Astrocyte (in vitro differentiated cells and primary cell): ENCODE measurements at regions not wholly inside any gene's neighbourhood (a gene's known extent, or its start where the extent isn't known, plus 50 kb on each side); places are given as distances from the start of the nearest gene placed in this dataset.

Experiments used
- EZH2 ChIP-seq: IDR thresholded peaks from 2 replicates; pipeline ENCODE4 v1.6.1; 2012; ENCODE audit warnings: mild to moderate bottlenecking, low read length, inconsistent platforms; ENCODE audit not compliant: insufficient read depth
- TF ChIP-seq, protein P1 (sequence below): IDR thresholded peaks from 2 replicates; pipeline ENCODE4 v1.5.1; 2011; ENCODE audit warnings: low read depth, mild to moderate bottlenecking, inconsistent platforms, low read length, moderate library complexity; ENCODE audit not compliant: insufficient read depth

DNA sequence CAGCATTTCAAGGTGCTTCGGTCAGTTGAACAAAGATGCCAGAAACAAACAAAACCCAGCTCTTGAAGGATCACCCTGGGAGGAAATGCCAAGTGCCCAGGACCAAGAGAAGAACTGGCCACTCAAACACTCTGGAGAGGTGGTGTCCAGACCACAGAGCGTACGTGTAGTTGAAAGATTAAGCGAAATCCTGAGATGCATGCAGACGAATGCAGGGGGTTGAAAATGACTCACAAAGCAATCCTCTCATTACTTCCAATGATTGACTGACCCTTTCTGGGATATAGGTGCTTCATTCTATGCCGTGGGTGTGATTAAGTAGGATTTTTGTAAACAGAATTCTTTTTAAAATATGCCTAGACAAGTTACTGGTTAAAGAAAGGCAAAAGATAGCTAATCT is 71.5 kb upstream of the ATXN1 start:
- TF ChIP-seq EZH2, result no peak
- TF ChIP-seq, protein P1, sequence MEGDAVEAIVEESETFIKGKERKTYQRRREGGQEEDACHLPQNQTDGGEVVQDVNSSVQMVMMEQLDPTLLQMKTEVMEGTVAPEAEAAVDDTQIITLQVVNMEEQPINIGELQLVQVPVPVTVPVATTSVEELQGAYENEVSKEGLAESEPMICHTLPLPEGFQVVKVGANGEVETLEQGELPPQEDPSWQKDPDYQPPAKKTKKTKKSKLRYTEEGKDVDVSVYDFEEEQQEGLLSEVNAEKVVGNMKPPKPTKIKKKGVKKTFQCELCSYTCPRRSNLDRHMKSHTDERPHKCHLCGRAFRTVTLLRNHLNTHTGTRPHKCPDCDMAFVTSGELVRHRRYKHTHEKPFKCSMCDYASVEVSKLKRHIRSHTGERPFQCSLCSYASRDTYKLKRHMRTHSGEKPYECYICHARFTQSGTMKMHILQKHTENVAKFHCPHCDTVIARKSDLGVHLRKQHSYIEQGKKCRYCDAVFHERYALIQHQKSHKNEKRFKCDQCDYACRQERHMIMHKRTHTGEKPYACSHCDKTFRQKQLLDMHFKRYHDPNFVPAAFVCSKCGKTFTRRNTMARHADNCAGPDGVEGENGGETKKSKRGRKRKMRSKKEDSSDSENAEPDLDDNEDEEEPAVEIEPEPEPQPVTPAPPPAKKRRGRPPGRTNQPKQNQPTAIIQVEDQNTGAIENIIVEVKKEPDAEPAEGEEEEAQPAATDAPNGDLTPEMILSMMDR, result no peak
